ENCODE measurements at regions not wholly inside any gene's neighbourhood (a gene's known extent, or its start where the extent isn't known, plus 50 kb on each side); places are given as distances from the start of the nearest gene placed in this dataset.

- H2AFZ ChIP-seq (ENCODE audit: low read depth, low read length): no peak overlapping the region
- no peaks in the 10 kb centered on the region for H3K9me3 ChIP-seq (replicated peaks; ENCODE audit: control insufficient read depth, insufficient read depth, low read depth, low read length)
- ATAC-seq (no peak), FAIRE-seq (no peak), DNase-seq (ENCODE audit: extremely low read depth in 1 of 4, low spot score in 3 of 4) (no peak)
- H4K20me1 ChIP-seq (replicated peaks; ENCODE audit: control insufficient read depth, insufficient read depth, low read length): no peaks in the 10 kb centered on the region
- TF ChIP-seq ZMIZ1 (IDR thresholded peaks at IDR 0.05; ENCODE audit: low read depth in 2 of 2, low read length in 2 of 2) (no peak), HMGN3 (IDR thresholded peaks at IDR 0.05; ENCODE audit: borderline replicate concordance, extremely low read depth, insufficient read length, low read depth, low read length) (no peak), ZNF398 (CRISPR knock-in tag; IDR thresholded peaks at IDR 0.05) (no peak), PHF21A (IDR thresholded peaks at IDR 0.05; ENCODE audit: borderline replicate concordance, low read depth) (no peak), ELF1 (tag; IDR thresholded peaks at IDR 0.05) (no peak), CHD4 (IDR thresholded peaks at IDR 0.05; ENCODE audit: insufficient read depth, insufficient replicate concordance, low read depth, low read length, poor library complexity, severe bottlenecking) (no peak), ZNF232 (CRISPR knock-in tag; IDR thresholded peaks at IDR 0.05) (no peak)
- no peak overlapping the region for H3K4me3 ChIP-seq
- ChIA-PET CTCF (ENCODE audit: low intra/inter-chr PET ratio) (no interaction called here), POLR2A (no interaction called here)
- H3K9me1 ChIP-seq (ENCODE audit: control insufficient read depth, insufficient read depth, low read length): no peaks in the 10 kb centered on the region
- no peak overlapping the region for H3K9ac ChIP-seq (ENCODE audit: insufficient read depth in 1 of 2, low read depth in 2 of 2, low read length in 2 of 2)
- BruUV-seq (replicated peaks): no TSS peak
- H3K27ac ChIP-seq (ENCODE audit: extremely low read depth, low read depth, low read length): no peak overlapping the region
- H3K4me2 ChIP-seq (ENCODE audit: insufficient read depth, low read length): no peak overlapping the region
- H3K36me3 ChIP-seq (ENCODE audit: control insufficient read depth, insufficient read depth, low read length): no peaks in the 10 kb centered on the region
- intact Hi-C loops (cut with micrococcal nuclease): no loop called here
- in situ Hi-C loops (cut with MboI): no loop called here
- 0% methylated on average over 1 of the region's 1 CpG for WGBS (ENCODE audit: insufficient coverage, low coverage, missing lambda C conversion rate)
- H3K4me1 ChIP-seq (replicated peaks in 1 of 2; ENCODE audit: control insufficient read depth in 2 of 2, insufficient read depth in 2 of 2, low read length in 2 of 2): no peaks in the 10 kb centered on the region
- H3K79me2 ChIP-seq (ENCODE audit: control insufficient read depth, insufficient read depth, low read length): no peaks in the 10 kb centered on the region
- no peaks in the 10 kb centered on the region for H3K27me3 ChIP-seq (ENCODE audit: control insufficient read depth in 2 of 2, insufficient read depth in 2 of 2, low read length in 2 of 2)
Measured at GRCh38 chr2:221161186-221161585, 410.9 kb downstream of the EPHA4 start.

Measured in K562 (cell line).